ENCODE measurements at regions not wholly inside any gene's neighbourhood (a gene's known extent, or its start where the extent isn't known, plus 50 kb on each side); places are given as distances from the start of the nearest gene placed in this dataset.

DNA sequence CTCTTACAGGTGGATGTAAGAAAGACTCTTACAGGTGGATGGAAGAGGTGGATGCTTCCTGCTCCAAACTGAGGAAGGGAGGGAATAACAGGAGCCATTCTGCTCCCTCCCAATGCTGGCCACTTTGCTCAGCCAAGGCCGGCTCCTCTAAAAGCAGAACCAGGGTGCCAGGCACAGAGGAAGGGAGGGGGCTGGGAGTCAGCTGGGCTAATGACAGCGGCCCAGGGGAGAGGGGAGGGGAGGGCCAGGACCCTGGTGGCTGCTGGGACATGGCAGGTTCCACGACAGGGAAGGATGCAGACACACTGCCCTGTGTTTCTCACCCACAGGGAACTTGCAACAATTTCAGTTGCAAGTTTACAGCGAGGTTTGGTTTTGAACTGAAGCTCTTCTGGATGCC lies 173.4 kb downstream of the ANAPC1 start:
- H3K9me3 Mint-ChIP-seq = no peaks in the 10 kb centered on the region
- Histone ChIP-seq H3K9me3 (ENCODE audit: control insufficient read depth in 1 of 2, insufficient read depth in 1 of 2, low read length in 2 of 2) (no peaks in the 10 kb centered on the region), H3K4me1 (ENCODE audit: insufficient read depth, low read length) (peaks cover 6% of the 10 kb centered on the region), H3K27me3 (ENCODE audit: control insufficient read depth in 1 of 2, insufficient read depth in 2 of 2, low read length in 2 of 2) (no peaks in the 10 kb centered on the region), H3K4me3 (ENCODE audit: low read length) (no peak overlapping the region), H3K36me3 (ENCODE audit: insufficient read depth, low read length) (no peaks in the 10 kb centered on the region), H3K27ac (ENCODE audit: low read depth in 1 of 2, low read length in 2 of 2) (no peak overlapping the region)
- DNase-seq (no peak), ATAC-seq (ENCODE audit: poor library complexity) (no peak)
- no peaks in the 10 kb centered on the region for H3K36me3 Mint-ChIP-seq (ENCODE audit: low read depth)
- no peaks in the 10 kb centered on the region for H3K27me3 Mint-ChIP-seq
- ChIA-PET POLR2A (no interaction called here), CTCF (no interaction called here)
- no peak overlapping the region for H3K4me3 Mint-ChIP-seq
- H3K4me1 Mint-ChIP-seq (ENCODE audit: low read depth) = peaks cover 6% of the 10 kb centered on the region
- intact Hi-C loops (cut with DNase I, micrococcal nuclease) = no loop called here
- H3K27ac Mint-ChIP-seq = no peak overlapping the region
- TF ChIP-seq, protein P1, sequence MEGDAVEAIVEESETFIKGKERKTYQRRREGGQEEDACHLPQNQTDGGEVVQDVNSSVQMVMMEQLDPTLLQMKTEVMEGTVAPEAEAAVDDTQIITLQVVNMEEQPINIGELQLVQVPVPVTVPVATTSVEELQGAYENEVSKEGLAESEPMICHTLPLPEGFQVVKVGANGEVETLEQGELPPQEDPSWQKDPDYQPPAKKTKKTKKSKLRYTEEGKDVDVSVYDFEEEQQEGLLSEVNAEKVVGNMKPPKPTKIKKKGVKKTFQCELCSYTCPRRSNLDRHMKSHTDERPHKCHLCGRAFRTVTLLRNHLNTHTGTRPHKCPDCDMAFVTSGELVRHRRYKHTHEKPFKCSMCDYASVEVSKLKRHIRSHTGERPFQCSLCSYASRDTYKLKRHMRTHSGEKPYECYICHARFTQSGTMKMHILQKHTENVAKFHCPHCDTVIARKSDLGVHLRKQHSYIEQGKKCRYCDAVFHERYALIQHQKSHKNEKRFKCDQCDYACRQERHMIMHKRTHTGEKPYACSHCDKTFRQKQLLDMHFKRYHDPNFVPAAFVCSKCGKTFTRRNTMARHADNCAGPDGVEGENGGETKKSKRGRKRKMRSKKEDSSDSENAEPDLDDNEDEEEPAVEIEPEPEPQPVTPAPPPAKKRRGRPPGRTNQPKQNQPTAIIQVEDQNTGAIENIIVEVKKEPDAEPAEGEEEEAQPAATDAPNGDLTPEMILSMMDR (IDR thresholded peaks at IDR 0.05) = no peak

DNA sequence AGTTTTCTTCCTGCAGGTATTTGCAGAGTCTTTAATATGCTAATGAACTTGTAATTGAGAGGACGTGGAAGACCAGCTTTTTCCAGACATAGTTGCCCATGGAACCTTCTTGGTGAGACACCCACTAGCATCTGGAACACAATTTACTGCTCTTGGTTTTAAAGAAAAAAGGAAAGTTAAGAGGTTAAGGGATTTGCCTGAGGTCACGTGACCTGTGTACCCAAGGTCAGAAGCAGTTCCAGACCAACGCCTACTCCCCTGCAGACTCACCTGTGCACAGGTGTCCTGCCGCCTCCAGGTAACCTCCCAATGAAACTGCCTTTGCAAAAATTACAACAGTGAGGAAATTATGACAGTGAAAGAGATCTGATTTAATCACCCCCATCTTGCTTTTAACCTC lies 172.7 kb downstream of the ANAPC1 start:
- Mint-ChIP-seq H3K9me3 (no peaks in the 10 kb centered on the region), H3K36me3 (ENCODE audit: low read depth) (no peaks in the 10 kb centered on the region), H3K4me1 (ENCODE audit: low read depth) (no peaks in the 10 kb centered on the region), H3K27me3 (no peaks in the 10 kb centered on the region), H3K27ac (no peak overlapping the region), H3K4me3 (no peak overlapping the region)
- TF ChIP-seq, protein P1 (IDR thresholded peaks at IDR 0.05) = no peak
- CTCF ChIA-PET = no interaction called here
- H3K27ac ChIP-seq (ENCODE audit: low read depth in 1 of 2, low read length in 2 of 2) = no peak overlapping the region
- ATAC-seq (ENCODE audit: poor library complexity) = no peak
- intact Hi-C loops (cut with DNase I, micrococcal nuclease) = no loop called here
- no peak for DNase-seq
- no peaks in the 10 kb centered on the region for H3K36me3 ChIP-seq (ENCODE audit: insufficient read depth, low read length)
- no peak overlapping the region for H3K4me3 ChIP-seq (ENCODE audit: low read length)
- no peaks in the 10 kb centered on the region for H3K27me3 ChIP-seq (ENCODE audit: control insufficient read depth in 1 of 2, insufficient read depth in 2 of 2, low read length in 2 of 2)
- POLR2A ChIA-PET = no interaction called here
- no peaks in the 10 kb centered on the region for H3K9me3 ChIP-seq (ENCODE audit: control insufficient read depth in 1 of 2, insufficient read depth in 1 of 2, low read length in 2 of 2)
- no peaks in the 10 kb centered on the region for H3K4me1 ChIP-seq (ENCODE audit: insufficient read depth, low read length)

DNA sequence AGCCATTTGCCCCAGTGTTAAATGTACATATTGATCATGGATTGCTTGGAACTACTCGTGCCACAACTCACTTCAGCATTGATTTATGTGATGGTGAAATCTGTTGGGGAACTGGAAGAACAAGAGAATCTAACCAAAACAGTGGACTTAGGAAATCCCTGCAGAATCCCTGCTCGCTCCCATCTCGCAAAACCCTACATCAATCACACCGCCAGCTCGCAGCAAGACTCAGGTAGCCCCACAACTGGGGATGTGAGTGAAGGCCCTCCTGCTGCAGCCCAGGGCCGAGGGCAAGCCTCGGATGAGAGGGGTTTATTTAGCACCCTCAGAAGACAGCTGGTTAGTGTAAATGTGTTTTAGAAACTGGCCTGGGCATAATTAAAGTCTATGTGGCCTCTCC lies 171.6 kb downstream of the ANAPC1 start:
- Mint-ChIP-seq H3K27me3 (no peaks in the 10 kb centered on the region), H3K4me1 (ENCODE audit: low read depth) (no peaks in the 10 kb centered on the region), H3K36me3 (ENCODE audit: low read depth) (no peaks in the 10 kb centered on the region), H3K9me3 (no peaks in the 10 kb centered on the region), H3K27ac (no peak overlapping the region), H3K4me3 (no peak overlapping the region)
- no peaks in the 10 kb centered on the region for H3K27me3 ChIP-seq (ENCODE audit: control insufficient read depth in 1 of 2, insufficient read depth in 2 of 2, low read length in 2 of 2)
- no peaks in the 10 kb centered on the region for H3K9me3 ChIP-seq (ENCODE audit: control insufficient read depth in 1 of 2, insufficient read depth in 1 of 2, low read length in 2 of 2)
- DNase-seq (no peak), ATAC-seq (ENCODE audit: poor library complexity) (no peak)
- TF ChIP-seq, protein P1 (IDR thresholded peaks at IDR 0.05) = no peak
- ChIA-PET POLR2A (no interaction called here), CTCF (no interaction called here)
- H3K4me3 ChIP-seq (ENCODE audit: low read length) = no peak overlapping the region
- intact Hi-C loops (cut with DNase I, micrococcal nuclease) = no loop called here
- no peak overlapping the region for H3K27ac ChIP-seq (ENCODE audit: low read depth in 1 of 2, low read length in 2 of 2)
- no peaks in the 10 kb centered on the region for H3K4me1 ChIP-seq (ENCODE audit: insufficient read depth, low read length)
- no peaks in the 10 kb centered on the region for H3K36me3 ChIP-seq (ENCODE audit: insufficient read depth, low read length)
